HG03521 (cell line): ENCODE measurements at regions not wholly inside any gene's neighbourhood (a gene's known extent, or its start where the extent isn't known, plus 50 kb on each side); places are given as distances from the start of the nearest gene placed in this dataset.

Source experiments
- ATAC-seq: cut with Tn5 transposase; IDR thresholded peaks from one replicate; pipeline ENCODE4 v1.9.1; 2021; ENCODE audit warnings: mild to moderate bottlenecking, moderate library complexity; ENCODE audit not compliant: unreplicated experiment

DNA sequence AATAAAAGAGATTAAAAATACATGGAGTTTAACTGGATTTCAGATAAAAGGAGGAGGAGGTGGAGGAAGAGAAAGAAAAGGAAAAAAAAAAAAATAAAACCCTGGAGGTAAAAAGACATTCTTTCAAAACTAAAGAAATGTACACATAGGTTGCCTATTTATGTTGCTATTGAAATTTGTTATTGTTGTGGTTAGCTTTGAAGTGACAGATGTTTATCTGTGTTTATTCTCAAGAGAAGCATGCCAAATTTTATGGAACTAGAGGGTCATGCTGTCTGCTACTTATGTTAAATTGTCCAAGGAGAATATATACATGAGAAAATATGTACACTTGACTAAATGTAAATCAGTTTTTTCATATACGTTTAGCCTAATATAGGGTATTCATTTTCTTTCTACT lies 653.2 kb downstream of the DCDC2C start:
- ATAC-seq: no peak

DNA sequence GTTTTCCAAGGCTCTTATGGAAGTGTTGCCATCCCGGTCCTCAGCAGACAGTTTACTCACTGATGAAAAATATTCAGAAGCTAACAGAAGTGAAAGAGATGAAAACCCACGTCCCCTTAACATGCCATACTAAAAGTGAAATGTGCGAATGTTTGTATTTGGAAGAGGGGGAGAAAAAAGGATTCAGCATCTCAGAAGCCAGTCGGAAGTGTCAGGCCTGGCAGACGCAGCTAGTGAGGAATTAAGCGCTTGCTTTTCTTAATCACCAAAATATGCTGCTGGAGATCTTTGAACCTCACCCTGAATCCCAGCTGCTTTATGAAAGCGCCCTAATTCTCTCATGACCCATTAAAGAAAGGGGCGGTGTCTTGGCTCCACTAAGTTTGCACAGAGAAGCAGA lies 653.7 kb downstream of the DCDC2C start:
- no peak for ATAC-seq

DNA sequence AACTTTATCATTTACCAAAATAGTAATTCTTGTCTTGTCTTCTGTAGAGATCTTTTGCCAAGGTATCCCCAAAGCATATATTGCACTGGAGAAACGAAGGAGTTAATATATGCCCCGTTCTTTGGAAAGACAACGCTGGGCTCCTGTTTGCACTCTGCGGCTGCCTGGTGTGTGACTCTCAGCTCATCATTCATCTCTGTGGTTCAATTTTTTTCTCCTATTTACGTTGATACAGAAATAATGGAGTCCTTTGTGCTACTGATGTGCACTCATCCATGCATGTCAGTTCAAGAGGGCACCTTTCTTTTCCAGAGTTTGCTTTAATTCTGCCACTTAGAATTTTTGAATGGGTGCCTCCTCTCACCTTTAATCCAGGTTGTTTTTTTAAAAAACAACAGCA lies 655.5 kb downstream of the DCDC2C start:
- ATAC-seq: no peak

DNA sequence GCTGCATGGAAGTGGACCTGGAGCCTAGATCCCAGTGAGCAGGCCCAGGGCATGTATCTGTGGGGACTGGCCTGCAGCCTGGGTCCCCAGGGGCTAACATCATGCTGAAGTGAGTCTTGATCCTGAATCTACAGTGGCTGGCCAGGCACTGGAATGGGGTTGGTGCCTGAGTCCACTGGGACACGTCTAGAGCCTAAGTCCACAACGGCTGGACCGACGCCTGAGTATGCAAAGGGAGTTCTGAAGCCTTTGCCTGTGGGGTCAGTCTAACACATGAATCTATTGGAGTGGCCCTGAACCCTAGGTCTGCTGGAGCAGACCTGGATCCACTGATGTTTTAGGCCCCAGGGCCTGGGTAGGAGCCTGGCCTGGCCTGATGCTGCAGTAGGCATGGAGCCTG lies 665.5 kb downstream of the DCDC2C start:
- no peak for ATAC-seq

DNA sequence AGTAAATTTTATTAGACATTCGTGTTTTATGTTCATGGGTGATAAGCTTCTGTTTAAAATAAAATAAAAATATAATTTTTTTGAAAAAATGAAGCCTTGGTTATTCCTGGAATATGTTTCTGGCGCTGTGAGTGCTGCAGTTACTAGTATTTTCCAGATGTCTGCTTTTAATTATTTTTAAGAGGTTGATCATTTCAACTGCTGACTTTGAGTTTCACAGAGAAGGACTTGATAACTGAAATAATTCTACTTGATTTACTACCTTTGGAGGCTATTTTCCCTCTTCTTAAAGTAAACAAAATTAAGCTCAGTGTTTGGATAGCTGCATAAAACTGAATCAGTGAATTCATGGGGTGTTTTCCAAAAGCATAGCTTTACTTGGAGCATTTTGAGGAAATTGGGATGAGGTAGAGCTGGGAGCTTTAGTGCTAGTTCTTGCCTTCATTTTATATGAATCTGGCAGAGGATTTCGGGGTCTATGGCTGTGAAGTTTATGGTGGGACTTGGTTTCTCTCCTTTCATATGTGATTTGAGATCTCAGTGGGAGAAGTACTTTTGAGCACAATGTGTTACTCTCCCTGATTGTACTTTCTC lies 666.5 kb downstream of the DCDC2C start:
- ATAC-seq: no peak

DNA sequence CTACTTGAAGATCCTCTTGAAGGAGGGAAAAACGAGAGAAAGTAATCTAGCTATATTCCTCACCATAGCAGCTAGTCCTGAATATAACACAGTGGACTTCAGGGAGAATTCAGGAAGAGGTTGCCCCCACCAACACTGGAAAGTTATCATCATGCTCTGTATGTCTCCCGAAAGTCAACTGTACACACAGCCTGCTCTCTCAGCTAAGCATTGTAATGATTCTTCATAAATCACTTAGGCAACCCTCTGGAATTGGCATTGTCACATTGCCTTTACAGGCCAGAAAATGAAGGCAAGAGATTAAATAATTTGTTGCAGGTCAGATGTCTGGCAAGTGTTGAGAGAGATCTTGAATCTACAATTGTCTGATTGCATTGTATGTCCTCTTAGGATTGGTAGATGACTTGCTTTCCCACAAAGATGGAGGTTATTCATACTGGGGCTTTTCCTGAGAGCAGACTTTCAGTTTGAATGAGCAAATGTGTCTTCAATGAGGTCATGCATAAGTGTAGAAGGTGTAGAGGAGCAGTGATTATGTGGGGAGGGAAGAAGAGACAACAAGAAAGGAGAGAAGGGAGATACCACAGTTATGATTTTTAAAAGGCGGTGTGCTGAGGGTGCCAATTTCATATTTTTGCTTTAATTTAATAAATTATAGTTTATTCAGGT lies 667.2 kb downstream of the DCDC2C start:
- no peak for ATAC-seq

DNA sequence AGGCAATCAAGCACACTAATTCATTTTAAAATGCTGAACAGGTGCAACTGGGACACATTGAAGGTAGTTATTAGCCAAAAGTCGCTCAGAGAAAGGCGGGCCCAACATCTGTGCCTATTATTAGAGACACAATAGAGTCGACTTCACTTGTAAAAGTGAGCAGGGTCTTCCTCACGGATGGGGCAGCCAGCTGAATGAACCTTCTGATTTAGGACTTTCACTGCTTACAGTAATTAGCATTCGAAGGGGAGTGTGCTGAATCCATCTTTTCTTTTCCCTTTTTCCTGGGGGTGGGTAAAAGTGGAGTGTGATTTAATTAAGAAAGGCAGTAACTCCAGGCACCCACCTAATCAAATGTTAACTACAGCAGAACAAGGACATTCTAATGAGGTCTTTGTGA lies 677.7 kb downstream of the DCDC2C start:
- no peak for ATAC-seq

DNA sequence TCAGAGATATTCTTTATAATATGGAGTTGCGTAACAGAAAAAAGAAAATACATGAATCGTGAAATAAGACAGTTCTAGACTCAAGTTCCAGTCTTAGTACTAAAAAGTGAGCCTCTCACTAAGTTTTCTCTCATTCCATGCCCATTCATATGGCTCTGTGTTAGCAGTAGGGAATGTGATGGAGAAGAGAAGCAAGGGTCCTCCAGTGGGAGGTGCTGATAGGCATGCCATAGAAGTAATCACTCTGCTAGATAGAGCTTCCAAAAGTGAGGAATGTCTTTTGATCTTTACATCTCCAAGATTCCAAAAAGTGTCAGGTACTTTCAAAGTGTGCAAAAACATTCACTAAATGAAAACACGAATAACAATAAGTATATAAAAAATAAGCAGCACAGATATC lies 678.4 kb downstream of the DCDC2C start:
- no peak for ATAC-seq

DNA sequence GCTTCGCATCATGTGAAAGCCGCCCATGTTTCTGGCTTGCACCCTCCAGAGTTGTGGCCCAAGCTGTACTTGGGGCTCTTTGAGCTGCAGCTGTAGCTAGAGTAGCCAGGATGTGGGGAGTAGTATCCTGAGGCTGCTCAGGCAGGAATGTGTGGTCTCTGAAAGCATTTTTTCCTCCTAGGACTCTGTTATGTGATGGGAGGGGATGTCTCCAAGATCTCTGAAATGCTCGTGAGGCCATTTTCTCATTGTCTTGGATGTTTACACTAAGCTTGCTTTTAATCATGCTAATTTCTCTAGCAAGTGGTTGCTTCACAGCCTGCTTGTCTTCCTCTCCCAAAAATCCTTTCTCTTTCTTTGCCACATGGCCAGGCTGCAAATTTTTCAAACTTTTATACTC lies 687.6 kb downstream of the DCDC2C start:
- no peak for ATAC-seq

DNA sequence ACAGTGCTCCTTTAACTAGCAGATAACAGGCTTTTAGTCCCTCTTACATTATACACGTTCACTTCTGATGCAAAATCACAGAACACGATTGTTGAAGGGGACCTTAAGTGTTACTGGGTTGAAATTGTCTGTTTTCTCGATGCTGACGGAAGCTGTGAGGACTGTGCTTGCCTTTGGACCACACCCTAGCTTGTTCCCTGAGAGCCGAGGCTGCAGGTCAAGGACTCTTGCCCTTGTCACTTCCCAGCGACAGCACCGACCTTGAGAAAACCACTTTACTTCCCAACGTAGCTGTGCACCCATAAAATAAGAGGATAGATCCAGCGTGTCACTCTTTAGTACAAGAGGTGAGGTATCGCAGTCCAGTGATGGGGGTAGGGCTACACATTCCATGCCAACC lies 701.0 kb downstream of the DCDC2C start:
- ATAC-seq: no peak

DNA sequence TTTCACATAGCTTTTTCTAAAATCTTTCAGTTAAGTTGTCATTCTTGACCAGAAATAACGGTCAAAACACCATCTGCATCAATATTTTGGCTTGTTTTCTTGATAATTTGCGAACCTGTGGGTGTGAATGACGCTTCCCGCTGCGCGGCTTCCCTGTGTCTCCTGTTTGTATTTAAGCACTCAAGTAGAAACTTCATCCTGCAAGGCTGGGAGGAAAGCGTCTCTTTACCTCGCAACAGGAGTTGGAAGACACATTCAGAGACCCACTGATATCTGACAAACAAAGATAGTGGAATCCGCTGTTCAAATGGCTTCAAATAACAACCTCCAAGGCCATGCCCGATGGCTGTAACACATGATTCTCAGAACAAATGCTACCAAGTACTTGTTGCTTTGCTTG lies 704.9 kb downstream of the DCDC2C start:
- ATAC-seq: no peak

DNA sequence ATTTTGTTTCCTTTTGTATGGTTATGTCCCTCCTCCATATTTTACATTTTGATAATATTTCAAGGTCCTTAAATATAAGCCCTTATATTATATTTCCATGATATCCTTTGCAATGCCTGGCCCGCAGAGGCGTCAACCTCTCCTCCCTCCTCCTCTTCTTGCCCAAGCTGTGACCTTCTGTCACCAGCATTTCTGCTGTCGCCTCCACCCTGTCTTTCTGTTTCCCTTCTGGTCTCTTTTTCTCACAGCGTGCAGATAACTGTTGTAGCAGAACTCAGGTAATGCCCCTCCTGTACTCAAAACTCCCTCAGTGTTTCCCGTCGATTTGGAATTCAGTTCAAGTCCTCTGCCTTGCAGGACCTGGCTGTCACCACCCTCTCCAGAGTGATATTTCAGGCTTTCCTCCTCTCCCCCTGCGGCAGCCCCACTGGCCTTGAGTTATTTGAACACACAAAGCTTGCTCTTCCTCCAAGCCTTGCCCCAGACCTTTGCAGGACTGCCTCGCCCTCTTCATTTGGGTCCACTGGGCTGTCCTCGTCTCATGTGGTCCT lies 709.3 kb downstream of the DCDC2C start:
- no peak for ATAC-seq

DNA sequence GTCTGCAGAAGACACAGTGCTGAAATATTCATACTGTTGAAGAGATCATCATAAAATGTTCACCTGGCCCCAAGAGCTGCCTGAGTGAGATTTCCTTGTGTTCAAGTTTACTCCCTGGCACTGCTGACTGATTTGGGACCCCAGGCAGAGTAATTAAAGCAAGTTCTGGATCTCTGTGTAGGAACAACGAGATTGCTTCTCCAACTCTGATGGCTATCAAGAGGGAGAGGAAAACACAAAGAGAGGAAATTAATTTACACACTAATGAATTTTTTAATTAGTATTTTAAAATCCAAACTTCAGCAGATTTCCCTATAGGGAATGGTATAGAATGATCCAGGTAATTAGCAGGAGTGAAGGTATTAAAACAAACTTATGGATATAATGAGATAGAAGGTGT lies 711.8 kb downstream of the DCDC2C start:
- ATAC-seq: no peak

DNA sequence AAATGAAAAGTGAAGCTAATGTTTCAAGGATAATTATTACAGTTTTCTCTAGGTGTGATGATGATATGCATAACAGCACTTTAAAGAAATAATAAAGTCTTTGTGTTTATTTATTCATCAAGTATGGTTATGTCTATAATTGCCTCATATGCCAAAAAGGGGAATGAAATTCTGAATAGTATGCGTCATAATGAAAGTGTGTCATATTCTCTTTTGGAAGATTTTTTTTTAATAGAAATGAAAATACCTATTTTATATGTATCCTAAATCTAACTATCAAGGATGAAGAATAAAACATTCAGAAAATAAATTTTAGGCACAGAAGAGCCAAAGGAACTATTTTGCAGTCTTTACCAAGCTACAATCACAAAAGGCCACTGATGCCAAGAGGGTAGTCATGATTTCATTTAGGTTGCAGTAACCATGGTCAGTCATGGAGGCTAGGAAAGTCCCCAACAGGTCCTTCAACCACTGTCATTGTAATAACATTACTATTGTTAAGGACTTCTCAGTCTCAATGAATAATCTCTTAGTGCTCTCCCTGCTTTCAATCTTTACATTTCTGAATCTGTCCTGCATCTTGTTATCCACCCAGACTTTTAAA lies 712.5 kb downstream of the DCDC2C start:
- ATAC-seq: no peak

DNA sequence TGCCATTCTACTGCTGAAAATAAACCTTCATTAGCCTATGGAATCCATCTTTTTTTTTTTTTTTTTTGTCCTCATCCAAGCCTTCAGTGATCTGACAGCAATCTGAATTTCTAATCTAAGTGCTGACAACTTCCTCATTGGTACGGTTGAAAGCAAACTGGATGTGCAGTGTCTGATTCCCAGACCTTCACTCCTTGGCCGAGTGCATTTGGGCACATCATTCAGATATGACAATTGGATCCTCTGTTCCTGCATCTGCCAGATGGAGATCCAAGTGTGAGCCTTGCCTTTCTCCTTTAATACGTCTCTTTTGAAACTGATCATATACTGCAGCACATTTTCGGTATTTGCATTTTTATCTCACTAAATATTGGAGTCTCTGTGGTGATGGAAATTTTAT lies 713.1 kb downstream of the DCDC2C start:
- no peak for ATAC-seq

DNA sequence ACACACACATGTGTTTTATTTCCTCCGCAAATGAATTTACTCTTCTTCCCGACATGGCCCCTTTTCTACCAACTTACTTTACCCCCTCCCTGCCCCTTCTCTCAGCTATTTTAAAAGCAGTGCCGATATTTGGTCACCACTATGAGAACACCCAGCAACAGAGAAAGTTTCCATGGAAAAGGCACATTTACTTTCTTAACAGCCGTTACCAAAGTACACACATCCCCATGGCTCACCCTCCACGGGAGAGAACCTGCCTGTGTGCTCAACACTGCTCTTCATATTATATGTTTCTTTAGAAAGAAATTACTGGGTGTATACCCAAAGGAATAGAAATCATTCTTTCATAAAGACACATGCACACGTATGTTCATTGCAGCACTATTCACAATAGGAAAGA lies 714.4 kb downstream of the DCDC2C start:
- ATAC-seq: no peak

DNA sequence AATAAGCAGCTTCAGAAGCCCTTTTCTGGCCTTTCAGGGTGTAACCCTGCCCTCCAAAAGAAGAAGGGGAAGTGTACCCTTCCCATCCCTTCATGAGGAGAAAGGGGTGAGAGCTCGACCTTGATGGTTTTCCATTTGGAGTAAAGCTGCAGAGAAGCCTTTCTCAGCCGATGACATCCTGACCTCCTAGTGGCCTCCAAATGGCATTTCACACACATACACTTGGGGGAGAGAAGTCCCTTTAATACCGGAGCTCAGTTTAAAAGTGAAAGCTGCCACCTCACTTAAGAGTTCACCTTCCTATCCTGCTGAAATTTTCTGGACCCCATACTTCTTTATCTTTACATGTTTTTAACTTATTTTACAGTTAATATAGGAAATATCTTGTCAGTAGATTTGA lies 716.7 kb downstream of the DCDC2C start:
- ATAC-seq: no peak

DNA sequence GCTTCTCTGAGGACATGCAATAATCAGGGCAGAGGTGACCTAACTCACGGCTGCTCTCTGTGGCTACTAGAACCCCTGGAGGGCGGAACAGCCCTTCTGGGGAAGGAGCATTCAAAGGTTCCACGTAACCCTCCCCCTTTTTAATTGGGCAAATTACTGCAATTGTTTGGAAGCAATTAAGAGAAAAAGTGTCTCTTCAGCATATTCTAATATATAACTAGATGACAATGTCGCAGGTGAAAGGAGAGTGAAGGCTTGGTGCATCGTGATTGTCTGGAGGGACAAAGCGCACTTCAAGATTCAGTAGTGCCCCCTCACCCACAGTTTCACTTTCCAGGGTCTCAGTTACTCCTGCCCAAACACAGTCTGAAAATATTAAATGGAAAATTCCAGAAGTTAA lies 720.8 kb downstream of the DCDC2C start:
- ATAC-seq: no peak

DNA sequence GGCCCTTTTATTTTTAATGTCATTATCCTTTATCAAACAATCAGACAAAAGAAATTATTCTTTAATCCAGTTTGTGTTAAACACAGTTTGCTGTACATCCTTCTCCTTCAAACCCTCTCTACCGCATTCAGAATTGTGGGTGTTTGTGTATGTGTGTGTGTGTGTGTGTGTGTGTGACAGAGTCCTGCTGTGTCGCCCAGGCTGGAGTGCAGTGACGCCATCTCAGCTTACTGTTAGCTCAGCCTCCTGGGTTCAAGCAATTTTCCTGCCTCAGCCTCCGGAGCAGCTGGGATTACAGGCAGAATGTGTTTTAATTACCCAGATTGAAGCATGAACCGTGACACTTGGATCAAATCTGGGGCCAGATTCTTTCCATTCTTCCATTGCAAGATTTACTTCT lies 723.7 kb downstream of the DCDC2C start:
- ATAC-seq: no peak

DNA sequence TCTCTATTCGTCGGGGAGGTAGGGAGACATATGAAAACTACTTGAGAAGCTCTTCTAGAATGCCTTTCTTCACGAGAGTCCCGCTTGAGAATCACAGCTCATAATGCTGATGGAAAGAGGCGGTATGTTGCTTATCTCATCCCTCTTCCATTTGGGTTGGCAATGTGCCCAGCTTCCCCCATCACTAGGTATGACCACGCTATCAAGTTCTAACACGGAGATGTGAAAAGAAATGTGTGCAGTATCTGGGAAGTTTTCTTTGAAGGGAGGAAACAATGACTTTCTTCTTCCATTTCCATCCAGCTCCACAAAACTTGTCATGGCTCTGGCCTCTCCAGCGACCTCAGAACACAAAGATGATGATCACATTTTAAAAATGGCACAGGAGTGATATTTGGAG lies 742.4 kb downstream of the DCDC2C start:
- no peak for ATAC-seq

DNA sequence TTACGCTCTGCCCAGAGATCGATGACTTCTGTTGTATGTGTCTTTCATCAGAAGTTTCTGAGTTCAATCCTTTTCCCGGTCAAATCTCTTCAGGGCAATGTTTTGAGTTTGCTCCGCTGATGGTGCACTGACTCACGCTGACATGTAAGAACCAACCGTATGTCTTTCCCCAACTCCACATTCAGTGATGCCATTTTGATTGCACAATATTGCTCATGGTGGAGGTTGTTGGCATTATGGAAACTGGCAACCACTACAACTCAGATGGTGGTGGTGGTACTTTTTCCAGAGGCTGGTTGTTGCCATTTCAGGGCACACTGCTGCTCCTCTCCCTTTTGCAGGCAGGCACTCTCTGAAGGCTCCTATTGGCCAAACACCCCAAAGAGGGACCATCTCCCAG lies 751.5 kb downstream of the DCDC2C start:
- ATAC-seq: no peak

DNA sequence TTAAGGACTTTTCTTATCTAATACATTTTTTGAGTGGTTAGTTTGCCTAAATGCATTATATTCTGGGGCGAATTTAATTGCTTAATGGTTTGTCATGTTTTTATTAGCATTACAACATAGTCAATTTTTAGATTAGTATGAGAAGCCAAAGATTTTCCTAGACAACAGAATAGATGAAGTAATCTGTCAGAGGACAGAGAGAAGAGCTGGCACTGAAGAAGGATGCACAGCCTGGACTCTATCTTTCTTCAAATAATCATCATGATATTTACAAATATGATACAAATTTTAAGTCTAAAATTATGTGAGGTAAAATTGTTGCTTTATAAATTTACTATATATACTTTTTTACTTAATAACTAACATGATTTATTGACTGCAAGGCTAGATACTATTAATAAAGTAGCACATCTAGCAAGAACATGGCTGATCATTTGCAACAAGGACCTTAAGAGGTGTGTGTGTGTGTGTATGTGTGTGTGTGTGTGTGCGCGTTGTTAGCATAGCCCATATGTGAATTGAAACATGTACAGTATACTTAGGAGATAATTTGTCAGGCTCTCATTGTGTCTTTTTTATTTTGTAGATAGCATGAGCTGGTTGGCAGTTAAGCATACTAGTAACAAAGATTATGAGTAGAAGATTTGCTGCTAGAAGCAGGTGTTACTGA lies 752.2 kb downstream of the DCDC2C start:
- no peak for ATAC-seq
